Breast epithelium (tissue), 3 donors: ENCODE measurements at regions not wholly inside any gene's neighbourhood (a gene's known extent, or its start where the extent isn't known, plus 50 kb on each side); places are given as distances from the start of the nearest gene placed in this dataset.

Source experiments
- CTCF ChIP-seq, 3 donors: fragments of 450-650 bp; IDR thresholded peaks; one replicate each; pipeline ENCODE4 v1.5.1; 2016 to 2017; ENCODE audit warnings: antibody characterized with exemption in 3 of 3, mild to moderate bottlenecking in 3 of 3, moderate library complexity in 3 of 3
- POLR2AphosphoS5 ChIP-seq, 3 donors: sonication (generic); formaldehyde crosslinking; IDR thresholded peaks; one replicate each; pipeline ENCODE4 v1.6.1; 2017; ENCODE audit warnings: antibody characterized with exemption in 3 of 3

GRCh38 chr6:114430534-114431124, 87.8 kb upstream of the HS3ST5 start:
- no peak for TF ChIP-seq POLR2AphosphoS5 (IDR thresholded peaks at IDR 0.05)
- TF ChIP-seq CTCF (IDR thresholded peaks at IDR 0.05), result no peak
